ENCODE measurements at regions not wholly inside any gene's neighbourhood (a gene's known extent, or its start where the extent isn't known, plus 50 kb on each side); places are given as distances from the start of the nearest gene placed in this dataset.
"Not testable (repeated sequence)": the region's sequence is repeated elsewhere in the genome, so short reads cannot be mapped to it uniquely, and the experiment has no call there.

DNA sequence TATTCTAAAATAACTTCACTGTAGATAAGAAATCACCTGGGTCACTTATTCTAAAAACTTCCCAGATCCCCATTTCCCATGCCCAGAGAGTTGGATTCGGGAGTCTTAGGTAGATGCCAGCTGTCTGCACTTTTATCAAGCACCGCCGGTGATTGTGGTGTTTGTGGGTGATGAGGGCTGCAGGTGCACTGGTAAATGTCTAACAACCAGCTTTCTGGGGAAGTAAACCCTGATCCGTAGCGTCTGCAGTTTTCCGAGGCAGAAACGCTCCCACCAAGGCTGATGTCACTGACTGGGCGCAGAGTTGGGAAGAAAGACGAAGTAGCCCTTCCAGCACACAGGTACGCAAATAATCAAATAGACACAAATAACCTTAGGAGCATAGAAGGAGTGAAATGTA, 152.2 kb upstream of the KCNG1 start:
- H3K9me3 ChIP-seq (ENCODE audit: control insufficient read depth, low read length), result peaks cover 6% of the 10 kb centered on the region
- intact Hi-C loops (cut with DNase I), result no loop called here
- no peak overlapping the region for H3K27ac ChIP-seq (ENCODE audit: low read depth in 1 of 2, low read length in 2 of 2)
- WGBS, 2 donors, result 87 to 90% methylated on average over 10 of the region's 10 CpGs
- H3K36me3 ChIP-seq (ENCODE audit: control insufficient read depth in 1 of 2, insufficient read depth in 2 of 2, low read length in 1 of 2), result no peaks in the 10 kb centered on the region
- no peaks in the 10 kb centered on the region for H3K4me1 ChIP-seq (ENCODE audit: control insufficient read depth in 1 of 2, insufficient read depth in 2 of 2, low read length in 2 of 2)
- no peak overlapping the region for H3K4me3 ChIP-seq (ENCODE audit: low read length in 2 of 2)
- H3K27me3 ChIP-seq (ENCODE audit: control insufficient read depth in 1 of 2, insufficient read depth in 2 of 2, low read length in 1 of 2), result no peaks in the 10 kb centered on the region
- DNase-seq (no peak), ATAC-seq (ENCODE audit: low FRiP score) (no peak)

DNA sequence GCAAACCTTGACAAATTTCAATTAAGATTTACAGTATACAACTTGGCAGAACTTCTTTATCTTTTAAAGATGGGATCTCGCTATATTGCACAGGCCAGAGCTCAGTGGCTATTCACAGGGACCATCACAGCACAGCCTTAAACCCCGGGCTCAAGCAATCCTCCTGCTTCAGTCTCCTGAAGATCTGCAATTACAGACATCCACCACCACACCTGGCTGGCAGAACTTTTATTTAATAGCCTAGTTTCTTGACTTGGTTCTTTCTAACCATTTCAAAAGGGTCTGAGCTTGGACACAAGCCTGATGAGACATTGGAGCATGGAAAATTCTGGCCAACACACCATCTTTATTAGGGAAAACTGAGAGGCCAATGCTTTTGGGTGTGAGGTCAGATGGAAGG, 151.6 kb upstream of the KCNG1 start:
- Histone ChIP-seq H3K9me3 (ENCODE audit: control insufficient read depth, low read length) (peaks cover 9% of the 10 kb centered on the region), H3K4me1 (ENCODE audit: control insufficient read depth in 1 of 2, insufficient read depth in 2 of 2, low read length in 2 of 2) (no peaks in the 10 kb centered on the region), H3K27me3 (ENCODE audit: control insufficient read depth in 1 of 2, insufficient read depth in 2 of 2, low read length in 1 of 2) (no peaks in the 10 kb centered on the region), H3K27ac (ENCODE audit: low read depth in 1 of 2, low read length in 2 of 2) (no peak overlapping the region), H3K4me3 (ENCODE audit: low read length in 2 of 2) (no peak overlapping the region), H3K36me3 (ENCODE audit: control insufficient read depth in 1 of 2, insufficient read depth in 2 of 2, low read length in 1 of 2) (no peaks in the 10 kb centered on the region)
- intact Hi-C loops (cut with DNase I), result no loop called here
- 79 to 87% methylated on average over 2 of the region's 2 CpGs for WGBS, 2 donors
- ATAC-seq (ENCODE audit: low FRiP score) (no peak), DNase-seq (no peak)

DNA sequence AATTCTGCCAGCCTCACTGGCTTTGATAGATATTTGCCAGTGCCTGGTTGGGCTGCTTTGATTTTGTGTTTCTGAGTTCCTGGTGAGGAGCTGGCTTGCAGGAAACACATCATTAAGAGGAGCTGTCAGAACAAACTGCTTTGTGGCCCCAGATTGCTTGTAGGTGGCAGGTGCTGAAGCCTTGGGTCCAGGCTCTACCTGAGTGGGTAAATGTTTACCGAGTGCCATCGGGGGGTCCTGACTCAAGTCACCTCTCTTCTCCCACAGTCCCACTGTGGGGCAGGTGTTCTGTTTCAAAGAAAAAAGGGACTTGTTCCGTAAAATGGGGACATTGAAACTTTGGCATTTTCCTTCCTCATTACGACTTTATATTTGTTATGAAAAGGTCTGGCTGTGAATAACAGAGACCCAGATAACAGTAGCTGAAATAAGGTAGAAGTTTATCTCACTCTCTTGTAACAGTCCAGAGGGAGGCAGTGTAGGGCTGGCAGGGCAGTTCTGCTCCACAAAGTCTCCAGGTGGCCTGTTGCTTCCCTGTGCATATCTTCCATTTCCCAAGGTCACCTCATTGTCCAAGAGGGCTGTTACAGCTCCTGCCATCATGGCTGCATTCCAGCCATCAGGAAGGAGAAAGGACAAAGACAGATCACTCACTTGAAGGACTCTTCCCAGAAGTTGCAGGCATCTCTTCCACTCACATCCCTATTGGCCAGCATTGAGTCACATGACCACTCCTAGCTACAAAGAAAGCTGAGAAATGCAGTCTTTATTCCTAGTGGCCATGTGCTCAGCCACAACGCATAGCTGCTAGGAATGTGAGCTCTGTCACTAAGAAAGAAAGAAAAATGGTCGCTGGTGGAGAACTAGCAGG, 149.9 kb upstream of the KCNG1 start:
- H3K4me1 ChIP-seq (ENCODE audit: control insufficient read depth in 1 of 2, insufficient read depth in 2 of 2, low read length in 2 of 2), result no peaks in the 10 kb centered on the region
- DNase-seq (no peak), ATAC-seq (ENCODE audit: low FRiP score) (no peak)
- 70 to 77% methylated on average over 6 of the region's 6 CpGs for WGBS, 2 donors
- H3K36me3 ChIP-seq (ENCODE audit: control insufficient read depth in 1 of 2, insufficient read depth in 2 of 2, low read length in 1 of 2), result no peaks in the 10 kb centered on the region
- intact Hi-C loops (cut with DNase I), result no loop called here
- H3K27ac ChIP-seq (ENCODE audit: low read depth in 1 of 2, low read length in 2 of 2), result no peak overlapping the region
- H3K27me3 ChIP-seq (ENCODE audit: control insufficient read depth in 1 of 2, insufficient read depth in 2 of 2, low read length in 1 of 2), result no peaks in the 10 kb centered on the region
- H3K9me3 ChIP-seq (ENCODE audit: control insufficient read depth, low read length), result peaks cover 9% of the 10 kb centered on the region
- no peak overlapping the region for H3K4me3 ChIP-seq (ENCODE audit: low read length in 2 of 2)

DNA sequence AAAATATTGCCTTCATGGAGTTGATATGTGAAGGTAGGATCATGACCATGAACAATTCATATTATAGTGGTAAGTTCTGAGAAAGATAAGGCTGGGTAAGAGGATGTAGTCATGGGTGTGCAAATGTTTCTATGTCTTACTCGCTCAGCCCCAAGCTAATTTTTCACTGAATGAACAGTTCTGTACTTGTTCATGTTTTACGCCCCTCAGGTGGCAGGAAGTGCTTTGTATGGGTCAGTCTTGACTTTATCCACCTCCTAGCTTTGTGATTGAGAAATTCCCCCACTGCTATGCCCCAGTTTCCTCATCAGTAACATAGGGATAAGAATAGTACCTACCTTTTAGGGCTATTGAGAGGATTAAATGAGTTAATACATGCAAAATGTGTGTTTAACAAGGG, 148.2 kb upstream of the KCNG1 start:
- Histone ChIP-seq H3K4me1 (ENCODE audit: control insufficient read depth in 1 of 2, insufficient read depth in 2 of 2, low read length in 2 of 2) (no peaks in the 10 kb centered on the region), H3K36me3 (ENCODE audit: control insufficient read depth in 1 of 2, insufficient read depth in 2 of 2, low read length in 1 of 2) (no peaks in the 10 kb centered on the region), H3K27ac (ENCODE audit: low read depth in 1 of 2, low read length in 2 of 2) (no peak overlapping the region), H3K4me3 (ENCODE audit: low read length in 2 of 2) (no peak overlapping the region), H3K9me3 (ENCODE audit: control insufficient read depth, low read length) (peaks cover 9% of the 10 kb centered on the region), H3K27me3 (ENCODE audit: control insufficient read depth in 1 of 2, insufficient read depth in 2 of 2, low read length in 1 of 2) (no peaks in the 10 kb centered on the region)
- 72 to 83% methylated on average over 2 of the region's 2 CpGs for WGBS, 2 donors
- no peak for ATAC-seq (ENCODE audit: low FRiP score)
- intact Hi-C loops (cut with DNase I), result no loop called here
- no peak for DNase-seq

DNA sequence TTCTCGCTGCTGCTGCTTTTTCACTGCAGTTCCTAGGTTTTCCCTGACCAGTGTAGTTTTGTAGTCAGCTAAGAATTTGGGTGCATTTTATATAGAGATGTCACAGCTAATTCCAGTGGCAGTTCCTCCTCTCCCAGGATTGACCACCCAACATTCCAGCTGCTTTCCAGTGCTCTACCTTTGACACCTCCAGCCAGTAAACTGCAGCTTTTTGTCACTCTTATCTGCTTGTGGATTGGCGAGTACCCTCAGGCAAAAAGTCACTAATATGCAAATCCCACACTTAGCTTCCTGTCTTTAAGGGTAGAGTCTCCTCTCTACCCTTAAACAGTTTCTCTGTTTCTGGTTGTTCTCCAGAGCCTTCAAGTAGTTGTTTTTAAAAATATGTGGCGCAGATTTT, 146.9 kb upstream of the KCNG1 start:
- no peaks in the 10 kb centered on the region for H3K36me3 ChIP-seq (ENCODE audit: control insufficient read depth in 1 of 2, insufficient read depth in 2 of 2, low read length in 1 of 2)
- DNase-seq (no peak), ATAC-seq (ENCODE audit: low FRiP score) (no peak)
- no peak overlapping the region for H3K27ac ChIP-seq (ENCODE audit: low read depth in 1 of 2, low read length in 2 of 2)
- H3K9me3 ChIP-seq (ENCODE audit: control insufficient read depth, low read length), result peaks cover 9% of the 10 kb centered on the region
- H3K27me3 ChIP-seq (ENCODE audit: control insufficient read depth in 1 of 2, insufficient read depth in 2 of 2, low read length in 1 of 2), result no peaks in the 10 kb centered on the region
- H3K4me1 ChIP-seq (ENCODE audit: control insufficient read depth in 1 of 2, insufficient read depth in 2 of 2, low read length in 2 of 2), result no peaks in the 10 kb centered on the region
- intact Hi-C loops (cut with DNase I), result no loop called here
- 77 to 83% methylated on average over 3 of the region's 3 CpGs for WGBS, 2 donors
- H3K4me3 ChIP-seq (ENCODE audit: low read length in 2 of 2), result no peak overlapping the region

DNA sequence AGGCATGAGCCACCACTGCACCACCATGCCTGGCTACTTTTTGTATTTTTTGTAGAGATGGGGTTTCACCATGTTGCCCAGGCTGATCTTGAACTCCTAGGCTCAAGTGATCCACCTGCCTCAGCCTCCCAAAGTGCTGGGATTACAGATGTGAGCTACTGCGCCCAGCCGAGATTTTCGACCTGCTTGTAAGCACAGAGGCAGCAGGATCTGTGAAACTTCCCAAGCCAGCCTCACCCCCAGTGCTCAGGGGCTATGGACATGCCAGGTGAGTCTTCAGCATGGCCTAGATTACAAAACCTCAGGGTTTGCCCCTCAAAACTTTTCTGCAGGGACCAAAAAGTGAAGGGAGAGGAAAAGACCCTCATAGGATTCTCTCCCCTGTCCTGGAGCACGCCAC, 145.0 kb upstream of the KCNG1 start:
- ATAC-seq (ENCODE audit: low FRiP score); H3K4me1 ChIP-seq (ENCODE audit: control insufficient read depth in 1 of 2, insufficient read depth in 2 of 2, low read length in 2 of 2); H3K4me3 ChIP-seq (ENCODE audit: low read length in 2 of 2); H3K27ac ChIP-seq (ENCODE audit: low read depth in 1 of 2, low read length in 2 of 2); intact Hi-C loops (cut with DNase I); H3K9me3 ChIP-seq (ENCODE audit: control insufficient read depth, low read length); H3K27me3 ChIP-seq (ENCODE audit: control insufficient read depth in 1 of 2, insufficient read depth in 2 of 2, low read length in 1 of 2); DNase-seq; H3K36me3 ChIP-seq (ENCODE audit: control insufficient read depth in 1 of 2, insufficient read depth in 2 of 2, low read length in 1 of 2): not testable (repeated sequence)
- WGBS, 2 donors, result 80 to 83% methylated on average over 4 of the region's 4 CpGs

DNA sequence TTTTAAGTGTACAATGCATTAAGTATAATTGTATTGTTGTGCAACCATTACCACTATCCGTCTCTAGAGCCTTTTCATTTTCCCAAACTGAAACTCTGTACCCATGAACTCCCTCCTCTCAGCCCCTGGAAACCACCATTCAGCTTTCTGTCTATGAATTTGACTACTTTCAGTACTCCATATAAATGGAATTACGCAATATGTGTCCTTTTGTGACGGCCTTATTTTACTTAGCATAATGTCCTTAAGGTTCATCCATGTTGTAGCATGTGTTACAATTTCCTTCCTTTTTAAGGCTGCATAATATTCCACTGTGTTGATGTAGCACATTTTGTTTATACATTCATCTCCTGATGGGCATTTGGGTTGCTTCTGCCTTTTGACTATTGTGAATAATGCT, 143.6 kb upstream of the KCNG1 start:
- Histone ChIP-seq H3K4me3 (ENCODE audit: low read length in 2 of 2) (no peak overlapping the region), H3K27me3 (ENCODE audit: control insufficient read depth in 1 of 2, insufficient read depth in 2 of 2, low read length in 1 of 2) (no peaks in the 10 kb centered on the region), H3K36me3 (ENCODE audit: control insufficient read depth in 1 of 2, insufficient read depth in 2 of 2, low read length in 1 of 2) (no peaks in the 10 kb centered on the region), H3K4me1 (ENCODE audit: control insufficient read depth in 1 of 2, insufficient read depth in 2 of 2, low read length in 2 of 2) (no peaks in the 10 kb centered on the region), H3K27ac (ENCODE audit: low read depth in 1 of 2, low read length in 2 of 2) (no peak overlapping the region), H3K9me3 (ENCODE audit: control insufficient read depth, low read length) (peaks cover 5% of the 10 kb centered on the region)
- intact Hi-C loops (cut with DNase I), result no loop called here
- DNase-seq, result no peak
- no peak for ATAC-seq (ENCODE audit: low FRiP score)
- 80 to 81% methylated on average over 3 of the region's 3 CpGs for WGBS, 2 donors

- no peak overlapping the region for H3K4me3 ChIP-seq (ENCODE audit: low read length in 2 of 2)
- WGBS, 2 donors, result 66 to 74% methylated on average over 9 of the region's 9 CpGs
- H3K27ac ChIP-seq (ENCODE audit: low read depth in 1 of 2, low read length in 2 of 2), result no peak overlapping the region
- ATAC-seq (ENCODE audit: low FRiP score), result no peak
- intact Hi-C loops (cut with DNase I), result no loop called here
- peaks cover 6% of the 10 kb centered on the region for H3K9me3 ChIP-seq (ENCODE audit: control insufficient read depth, low read length)
- H3K27me3 ChIP-seq (ENCODE audit: control insufficient read depth in 1 of 2, insufficient read depth in 2 of 2, low read length in 1 of 2), result no peaks in the 10 kb centered on the region
- no peak for DNase-seq
- H3K36me3 ChIP-seq (ENCODE audit: control insufficient read depth in 1 of 2, insufficient read depth in 2 of 2, low read length in 1 of 2), result no peaks in the 10 kb centered on the region
- H3K4me1 ChIP-seq (ENCODE audit: control insufficient read depth in 1 of 2, insufficient read depth in 2 of 2, low read length in 2 of 2), result no peaks in the 10 kb centered on the region
Measured at GRCh38 chr20:51165131-51165530, 142.2 kb upstream of the KCNG1 start.

- intact Hi-C loops (cut with DNase I), result no loop called here
- 81 to 87% methylated on average over 2 of the region's 2 CpGs for WGBS, 2 donors
Measured at GRCh38 chr20:51164731-51165130, 141.8 kb upstream of the KCNG1 start.

More at GRCh38 chr20:51164731-51165130, 141.8 kb upstream of the KCNG1 start:
- ATAC-seq (ENCODE audit: low FRiP score), result no peak
- H3K4me3 ChIP-seq (ENCODE audit: low read length in 2 of 2), result no peak overlapping the region
- no peak overlapping the region for H3K27ac ChIP-seq (ENCODE audit: low read depth in 1 of 2, low read length in 2 of 2)
- H3K27me3 ChIP-seq (ENCODE audit: control insufficient read depth in 1 of 2, insufficient read depth in 2 of 2, low read length in 1 of 2), result no peaks in the 10 kb centered on the region
- H3K36me3 ChIP-seq (ENCODE audit: control insufficient read depth in 1 of 2, insufficient read depth in 2 of 2, low read length in 1 of 2), result no peaks in the 10 kb centered on the region
- peaks cover 5% of the 10 kb centered on the region for H3K9me3 ChIP-seq (ENCODE audit: control insufficient read depth, low read length)
- DNase-seq, result no peak
- H3K4me1 ChIP-seq (ENCODE audit: control insufficient read depth in 1 of 2, insufficient read depth in 2 of 2, low read length in 2 of 2), result no peaks in the 10 kb centered on the region

Measured in aorta (tissue), 5 donors.